HepG2 (cell line): ENCODE measurements at regions not wholly inside any gene's neighbourhood (a gene's known extent, or its start where the extent isn't known, plus 50 kb on each side); places are given as distances from the start of the nearest gene placed in this dataset.

Source experiments
- ATAC-seq: fragments of 200-7000 bp; cut with Tn5 transposase; 3 replicates; pipeline ENCODE4 v1.9.1; 2020; ENCODE audit warnings: mild to moderate bottlenecking, moderate library complexity
- BruUV-seq: library from RNA; stranded (reverse); fragments of 400-500 nt; replicated peaks from 2 replicates; lab custom pipeline; 2021; lab: Mats Ljungman, UMichigan
- CTCF ChIA-PET: fragments of 300-600 bp; formaldehyde crosslinking; extraction: SDS; loops from one replicate; lab custom pipeline; 2021; ENCODE audit warnings: low total read pairs, inconsistent platforms, low intra/inter-chr PET ratio; lab: Yijun Ruan, JAX
- POLR2A ChIA-PET: fragments of 350-600 bp; sonication (Branson Sonifier 250); formaldehyde crosslinking; loops from one replicate; lab custom pipeline; 2020; ENCODE audit warnings: antibody characterized with exemption, inconsistent platforms; lab: Yijun Ruan, JAX
- DNase-seq: peaks from one replicate; pipeline ENCODE4 v3.0.0-alpha.2; 2015; ENCODE audit warnings: low spot score
- FAIRE-seq: peaks from 3 replicates; lab custom pipeline; 2011; peaks lifted over from hg19 to GRCh38; lab: Jason Lieb, UNC
- H2AFZ ChIP-seq: one replicate; pipeline ENCODE4 v1.6.1; 2011; ENCODE audit warnings: low read length, inconsistent platforms
- H3K27ac ChIP-seq: fragments of 300-600 bp; 3 replicates; pipeline ENCODE4 v1.8.0; 2011; ENCODE audit warnings: mixed run types, mild to moderate bottlenecking, mixed read lengths, low read length, inconsistent platforms; ENCODE audit not compliant: insufficient read depth; ENCODE audit errors: extremely low read length
- H3K27me3 ChIP-seq, 2 experiments: fragments of 200-600 bp in 1 of 2; 2 replicates in 1 of 2; 3 replicates in 1 of 2; pipeline versions ENCODE4 v1.6.0 to v1.8.0; 2011; ENCODE audit warnings: low read length in 2 of 2, mild to moderate bottlenecking in 2 of 2, moderate library complexity in 2 of 2, inconsistent platforms in 1 of 2; ENCODE audit not compliant: insufficient read depth in 2 of 2, control insufficient read depth in 1 of 2
- H3K36me3 ChIP-seq, 2 experiments: fragments of 200-600 bp in 1 of 2; replicated peaks in 1 of 2; 2 replicates in 1 of 2; 3 replicates in 1 of 2; pipeline versions ENCODE4 v1.5.1 to v1.8.0; 2011; ENCODE audit warnings: low read length in 2 of 2, inconsistent platforms in 1 of 2; ENCODE audit not compliant: insufficient read depth in 2 of 2, control insufficient read depth in 1 of 2
- H3K4me1 ChIP-seq: 2 replicates; pipeline ENCODE4 v1.5.1; 2012; ENCODE audit warnings: low read length, inconsistent platforms; ENCODE audit not compliant: insufficient read depth
- H3K4me2 ChIP-seq: 2 replicates; pipeline ENCODE4 v1.6.0; 2011; ENCODE audit warnings: low read depth, low read length, inconsistent platforms
- H3K4me3 ChIP-seq, 3 experiments: fragments of 200-600 bp in 1 of 3; sonication (generic), shearing (Covaris generic) in 1 of 3; replicated peaks in 1 of 3; 2 replicates each; pipeline ENCODE4 v1.5.1; 2011 to 2016; ENCODE audit warnings: low read length in 3 of 3, inconsistent platforms in 2 of 3, low read depth in 2 of 3, mild to moderate bottlenecking in 2 of 3, control low read depth in 1 of 3, mixed read lengths in 1 of 3; ENCODE audit not compliant: insufficient read depth in 1 of 3
- H3K79me2 ChIP-seq: one replicate; pipeline ENCODE4 v1.6.1; 2011; ENCODE audit warnings: low read length, inconsistent platforms; ENCODE audit not compliant: insufficient read depth
- H3K9ac ChIP-seq: 2 replicates; pipeline ENCODE4 v1.6.0; 2011; ENCODE audit warnings: mild to moderate bottlenecking, low read depth, low read length, inconsistent platforms; ENCODE audit not compliant: insufficient read depth
- H3K9me3 ChIP-seq: 2 replicates; pipeline ENCODE4 v1.5.1; 2012; ENCODE audit warnings: mild to moderate bottlenecking, low read length
- H4K20me1 ChIP-seq: 2 replicates; pipeline ENCODE4 v1.6.0; 2011; ENCODE audit warnings: inconsistent platforms, mild to moderate bottlenecking, low read length, moderate library complexity; ENCODE audit not compliant: insufficient read depth
- FOXK1 ChIP-seq: sonication (generic); formaldehyde crosslinking; IDR thresholded peaks from 2 replicates; pipeline ENCODE4 v1.4.0; 2020; ENCODE audit warnings: low read depth, missing genetic modification reagents, borderline replicate concordance
- HNF4G ChIP-seq, 2 experiments: sonication (generic) in 1 of 2; formaldehyde crosslinking in 1 of 2; IDR thresholded peaks; 2 replicates each; pipeline versions ENCODE4 v1.4.0 to v1.6.1; 2011 to 2020; ENCODE audit warnings: borderline replicate concordance in 2 of 2, low read depth in 2 of 2, mild to moderate bottlenecking in 2 of 2, low read length in 1 of 2, missing genetic modification reagents in 1 of 2, moderate library complexity in 1 of 2
- HNRNPLL ChIP-seq: fragments of 200-400 bp; formaldehyde crosslinking; IDR thresholded peaks from 2 replicates; pipeline ENCODE4 v1.6.1; 2017; ENCODE audit warnings: mild to moderate bottlenecking, low read depth, low read length; ENCODE audit not compliant: poor library complexity, severe bottlenecking
- JUNB ChIP-seq: sonication (generic); formaldehyde crosslinking; IDR thresholded peaks from 2 replicates; pipeline ENCODE4 v1.8.0; 2022; ENCODE audit warnings: missing genetic modification reagents, mild to moderate bottlenecking, borderline replicate concordance
- NR2F1 ChIP-seq, 2 experiments: fragments of 450-650 bp in 1 of 2; formaldehyde crosslinking in 1 of 2; IDR thresholded peaks; 2 replicates each; pipeline versions ENCODE4 v1.5.0 to v1.6.1; 2016 to 2020; ENCODE audit warnings: mild to moderate bottlenecking in 1 of 2, missing compliant biosample characterization in 1 of 2, missing genetic modification reagents in 1 of 2, moderate library complexity in 1 of 2
- PCBP2 ChIP-seq: fragments of 200-400 bp; formaldehyde crosslinking; optimal IDR thresholded peaks from 2 replicates; pipeline ENCODE3; 2018; ENCODE audit warnings: low read length, low read depth; ENCODE audit not compliant: poor library complexity, severe bottlenecking
- RBAK ChIP-seq: sonication (generic); formaldehyde crosslinking; IDR thresholded peaks from 2 replicates; pipeline ENCODE4 v1.5.1; 2020; ENCODE audit warnings: mild to moderate bottlenecking, missing genetic modification reagents
- RELA ChIP-seq: sonication (generic); formaldehyde crosslinking; IDR thresholded peaks from 2 replicates; pipeline ENCODE4 v1.4.0; 2020; ENCODE audit warnings: missing genetic modification reagents
- RFXANK ChIP-seq: IDR thresholded peaks from 2 replicates; pipeline ENCODE4 v1.6.1; 2016
- SMC3 ChIP-seq: IDR thresholded peaks from 2 replicates; pipeline ENCODE4 v1.6.1; 2011; ENCODE audit warnings: low read length, improper control_type of control experiment
- ZNF276 ChIP-seq: sonication (generic); formaldehyde crosslinking; IDR thresholded peaks from 2 replicates; pipeline ENCODE4 v1.4.0; 2020; ENCODE audit warnings: mild to moderate bottlenecking, low read depth, missing genetic modification reagents
- ZNF382 ChIP-seq: sonication (generic); formaldehyde crosslinking; IDR thresholded peaks from 2 replicates; pipeline ENCODE4 v1.5.0; 2020; ENCODE audit warnings: missing genetic modification reagents, mild to moderate bottlenecking, borderline replicate concordance
- ZNF597 ChIP-seq: sonication (generic); formaldehyde crosslinking; IDR thresholded peaks from 2 replicates; pipeline ENCODE4 v1.5.0; 2020; ENCODE audit warnings: missing genetic modification reagents
- WGBS: methylation state at CpG from one replicate; pipeline ENCODE4 v1.1.6; 2017; ENCODE audit warnings: low lambda C conversion rate; 5-methylcytosine and 5-hydroxymethylcytosine counted together
- in situ Hi-C: cut with HindIII; loops from 2 replicates; pipeline ENCODE4 v1.10.0; 2017; ENCODE audit warnings: low pct_unique_long_range_greater_than_20kb; ENCODE audit not compliant: extremely low pct_ligation_motif_present
- intact Hi-C: fragments of 100-400 bp; cut with micrococcal nuclease; formaldehyde crosslinking; loops from one replicate; pipeline ENCODE4 v1.10.0; 2022; ENCODE audit not compliant: unreplicated experiment
- TF ChIP-seq, protein P1 (sequence below): sonication (generic); formaldehyde crosslinking; IDR thresholded peaks from 2 replicates; pipeline ENCODE4 v1.9.0; 2021; ENCODE audit warnings: mild to moderate bottlenecking, missing genetic modification reagents

DNA sequence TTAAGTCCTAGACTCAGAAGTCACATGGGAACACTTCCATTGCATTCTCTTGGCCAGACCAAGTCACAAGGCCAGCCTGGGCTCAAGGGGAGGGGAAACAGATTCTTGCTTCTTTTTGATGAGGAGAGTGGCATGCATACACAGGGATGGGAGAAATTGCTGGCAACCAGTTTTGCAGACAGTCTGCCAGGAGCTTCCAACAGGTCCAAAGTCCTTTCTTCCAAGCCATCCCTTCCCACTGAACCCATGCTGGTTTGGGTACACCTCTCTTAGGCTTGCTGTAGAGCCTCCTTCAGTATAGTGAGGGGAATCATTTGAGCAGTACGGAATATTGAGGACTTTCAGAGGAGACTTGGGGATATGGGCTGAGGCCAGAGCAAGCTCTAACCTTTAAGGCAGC lies 267.8 kb downstream of the BCOR start:
- Histone ChIP-seq H3K27me3 (no peaks in the 10 kb centered on the region), H3K79me2 (no peaks in the 10 kb centered on the region), H3K9ac (no peak overlapping the region), H4K20me1 (no peaks in the 10 kb centered on the region), H3K36me3 (no peaks in the 10 kb centered on the region), H3K4me1 (peaks cover 13% of the 10 kb centered on the region), H2AFZ (no peak overlapping the region), H3K9me3 (no peaks in the 10 kb centered on the region), H3K4me3 (no peak overlapping the region), H3K4me2 (no peak overlapping the region), H3K27ac (no peak overlapping the region)
- POLR2A ChIA-PET = no interaction called here
- intact Hi-C loops (no loop called here), in situ Hi-C loops (no loop called here)
- FAIRE-seq (no peak), DNase-seq (no peak), ATAC-seq (no peak)
- CTCF ChIA-PET = no interaction called here
- WGBS = no CpG with 5 or more reads among the region's 1 CpG
- BruUV-seq = no TSS peak
- TF ChIP-seq RBAK (CRISPR knock-in tag) (no peak), HNF4G (IDR thresholded peaks at IDR 0.05; ENCODE audit: borderline replicate concordance, low read depth, low read length) (no peak), HNF4G (CRISPR knock-in tag; IDR thresholded peaks at IDR 0.05; ENCODE audit: borderline replicate concordance, low read depth) (no peak), RFXANK (no peak), FOXK1 (CRISPR knock-in tag) (no peak), PCBP2 (no peak), ZNF276 (CRISPR knock-in tag) (no peak), NR2F1 (CRISPR knock-in tag; IDR thresholded peaks at IDR 0.05) (no peak), ZNF597 (CRISPR knock-in tag) (no peak), HNRNPLL (no peak), SMC3 (no peak), JUNB (CRISPR knock-in tag) (no peak), ZNF382 (no peak), RELA (CRISPR knock-in tag) (no peak)
- TF ChIP-seq, protein P1, sequence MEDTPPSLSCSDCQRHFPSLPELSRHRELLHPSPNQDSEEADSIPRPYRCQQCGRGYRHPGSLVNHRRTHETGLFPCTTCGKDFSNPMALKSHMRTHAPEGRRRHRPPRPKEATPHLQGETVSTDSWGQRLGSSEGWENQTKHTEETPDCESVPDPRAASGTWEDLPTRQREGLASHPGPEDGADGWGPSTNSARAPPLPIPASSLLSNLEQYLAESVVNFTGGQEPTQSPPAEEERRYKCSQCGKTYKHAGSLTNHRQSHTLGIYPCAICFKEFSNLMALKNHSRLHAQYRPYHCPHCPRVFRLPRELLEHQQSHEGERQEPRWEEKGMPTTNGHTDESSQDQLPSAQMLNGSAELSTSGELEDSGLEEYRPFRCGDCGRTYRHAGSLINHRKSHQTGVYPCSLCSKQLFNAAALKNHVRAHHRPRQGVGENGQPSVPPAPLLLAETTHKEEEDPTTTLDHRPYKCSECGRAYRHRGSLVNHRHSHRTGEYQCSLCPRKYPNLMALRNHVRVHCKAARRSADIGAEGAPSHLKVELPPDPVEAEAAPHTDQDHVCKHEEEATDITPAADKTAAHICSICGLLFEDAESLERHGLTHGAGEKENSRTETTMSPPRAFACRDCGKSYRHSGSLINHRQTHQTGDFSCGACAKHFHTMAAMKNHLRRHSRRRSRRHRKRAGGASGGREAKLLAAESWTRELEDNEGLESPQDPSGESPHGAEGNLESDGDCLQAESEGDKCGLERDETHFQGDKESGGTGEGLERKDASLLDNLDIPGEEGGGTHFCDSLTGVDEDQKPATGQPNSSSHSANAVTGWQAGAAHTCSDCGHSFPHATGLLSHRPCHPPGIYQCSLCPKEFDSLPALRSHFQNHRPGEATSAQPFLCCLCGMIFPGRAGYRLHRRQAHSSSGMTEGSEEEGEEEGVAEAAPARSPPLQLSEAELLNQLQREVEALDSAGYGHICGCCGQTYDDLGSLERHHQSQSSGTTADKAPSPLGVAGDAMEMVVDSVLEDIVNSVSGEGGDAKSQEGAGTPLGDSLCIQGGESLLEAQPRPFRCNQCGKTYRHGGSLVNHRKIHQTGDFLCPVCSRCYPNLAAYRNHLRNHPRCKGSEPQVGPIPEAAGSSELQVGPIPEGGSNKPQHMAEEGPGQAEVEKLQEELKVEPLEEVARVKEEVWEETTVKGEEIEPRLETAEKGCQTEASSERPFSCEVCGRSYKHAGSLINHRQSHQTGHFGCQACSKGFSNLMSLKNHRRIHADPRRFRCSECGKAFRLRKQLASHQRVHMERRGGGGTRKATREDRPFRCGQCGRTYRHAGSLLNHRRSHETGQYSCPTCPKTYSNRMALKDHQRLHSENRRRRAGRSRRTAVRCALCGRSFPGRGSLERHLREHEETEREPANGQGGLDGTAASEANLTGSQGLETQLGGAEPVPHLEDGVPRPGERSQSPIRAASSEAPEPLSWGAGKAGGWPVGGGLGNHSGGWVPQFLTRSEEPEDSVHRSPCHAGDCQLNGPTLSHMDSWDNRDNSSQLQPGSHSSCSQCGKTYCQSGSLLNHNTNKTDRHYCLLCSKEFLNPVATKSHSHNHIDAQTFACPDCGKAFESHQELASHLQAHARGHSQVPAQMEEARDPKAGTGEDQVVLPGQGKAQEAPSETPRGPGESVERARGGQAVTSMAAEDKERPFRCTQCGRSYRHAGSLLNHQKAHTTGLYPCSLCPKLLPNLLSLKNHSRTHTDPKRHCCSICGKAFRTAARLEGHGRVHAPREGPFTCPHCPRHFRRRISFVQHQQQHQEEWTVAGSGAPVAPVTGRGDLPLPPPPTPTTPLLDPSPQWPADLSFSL (CRISPR knock-in tag) = no peak
